ENCODE measurements at regions not wholly inside any gene's neighbourhood (a gene's known extent, or its start where the extent isn't known, plus 50 kb on each side); places are given as distances from the start of the nearest gene placed in this dataset.
"Not testable (repeated sequence)": the region's sequence is repeated elsewhere in the genome, so short reads cannot be mapped to it uniquely, and the experiment has no call there.

GRCh38 chr6:147651-148050, 144.6 kb upstream of the DUSP22 start:
- H3K27ac ChIP-seq (ENCODE audit: control insufficient read depth, insufficient read depth); FAIRE-seq; DNase-seq (ENCODE audit: low read depth, low spot score); in situ Hi-C loops (cut with MboI); H3K4me2 ChIP-seq (ENCODE audit: control insufficient read depth, insufficient read depth); H3K27me3 ChIP-seq (replicated peaks in 1 of 2; ENCODE audit: control insufficient read depth in 2 of 2, insufficient read depth in 2 of 2, low read length in 1 of 2); H3K9me3 ChIP-seq (replicated peaks; ENCODE audit: control insufficient read depth, insufficient read depth, low read length); SMC1A ChIA-PET (ENCODE audit: uncharacterized antibody, unreplicated experiment); H3K36me3 ChIP-seq (ENCODE audit: control insufficient read depth in 2 of 2, insufficient read depth in 2 of 2, low read length in 1 of 2); H2AFZ ChIP-seq (ENCODE audit: control insufficient read depth, low read depth, low read length); ATAC-seq; BruUV-seq (replicated peaks); POLR2A ChIA-PET; H3K79me2 ChIP-seq (ENCODE audit: control insufficient read depth, insufficient read depth, low read length); H3K9ac ChIP-seq (ENCODE audit: control insufficient read depth, insufficient read depth, low read length); H4K20me1 ChIP-seq (ENCODE audit: control insufficient read depth, insufficient read depth); H3K4me3 ChIP-seq; intact Hi-C loops (cut with micrococcal nuclease; ENCODE audit: unreplicated experiment): not testable (repeated sequence)
- ChIA-PET CTCF (interaction anchor here (0.8 to 5.7 kb wide), 7 partner anchors 9 to 503 kb away, joined by 3 to 91 read pairs (median 7); no protein-coding TSS in a partner anchor), RAD21 (ENCODE audit: unreplicated experiment) (interaction anchor here (1.4 kb wide), 1 partner anchor 33 kb away, joined by 4 read pairs; no protein-coding TSS in a partner anchor)
- H3K4me1 ChIP-seq (ENCODE audit: control insufficient read depth, insufficient read depth, low read length): peaks cover 22% of the 10 kb centered on the region
- 70% methylated on average over 4 of the region's 5 CpGs for WGBS (ENCODE audit: insufficient coverage, insufficient replicate concordance, low lambda C conversion rate, missing lambda C conversion rate)

DNA sequence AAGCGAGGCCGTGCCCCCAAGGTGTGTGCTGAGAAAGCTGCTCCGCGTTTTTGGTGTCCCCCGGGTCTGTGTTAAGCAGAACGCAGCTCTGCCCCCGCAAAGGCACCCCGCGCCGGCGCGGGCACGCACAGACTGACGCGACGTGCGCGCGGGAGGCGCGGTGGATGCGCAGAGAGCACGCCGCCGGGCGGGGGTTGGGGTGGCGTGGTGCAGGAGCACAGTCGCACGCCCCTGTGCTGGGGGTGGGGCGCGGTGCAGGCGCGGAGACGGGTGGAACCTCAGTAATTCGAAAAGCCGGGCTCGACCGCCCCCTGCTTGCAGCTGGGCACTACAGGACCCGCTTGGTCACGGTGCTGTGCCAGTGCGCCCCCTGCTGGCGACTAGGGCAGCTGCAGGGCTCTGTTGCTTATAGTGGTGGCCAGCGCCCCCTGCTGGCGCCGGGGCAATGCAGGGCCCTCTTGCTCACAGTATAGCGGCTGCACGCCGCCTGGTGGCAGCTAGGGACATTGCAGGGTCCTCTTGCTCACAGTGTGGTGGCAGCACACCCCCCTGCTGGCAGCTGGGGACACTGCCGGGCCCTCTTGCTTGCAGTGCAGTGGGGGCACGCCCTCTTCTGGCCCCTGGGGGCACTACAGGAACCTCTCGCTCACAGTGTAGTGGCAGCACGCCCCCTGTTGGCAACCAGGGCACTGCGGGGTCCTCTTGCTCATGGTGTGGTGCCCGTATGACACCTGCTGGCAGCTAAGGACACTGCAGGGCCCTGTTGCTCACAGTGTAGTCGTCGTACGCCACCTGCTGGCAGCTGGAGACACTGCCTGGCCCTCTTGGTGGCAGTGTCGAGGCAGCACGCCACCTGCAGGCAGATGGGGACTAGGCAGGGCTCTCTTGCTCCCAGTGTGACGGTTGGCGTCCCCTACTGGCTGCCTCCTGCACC, 144.0 kb upstream of the DUSP22 start:
- FAIRE-seq; H3K4me3 ChIP-seq; BruUV-seq (replicated peaks); H3K9ac ChIP-seq (ENCODE audit: control insufficient read depth, insufficient read depth, low read length); in situ Hi-C loops (cut with MboI); H4K20me1 ChIP-seq (ENCODE audit: control insufficient read depth, insufficient read depth); intact Hi-C loops (cut with micrococcal nuclease; ENCODE audit: unreplicated experiment); POLR2A ChIA-PET; H3K9me3 ChIP-seq (replicated peaks; ENCODE audit: control insufficient read depth, insufficient read depth, low read length); H3K79me2 ChIP-seq (ENCODE audit: control insufficient read depth, insufficient read depth, low read length); H3K4me2 ChIP-seq (ENCODE audit: control insufficient read depth, insufficient read depth); H3K27ac ChIP-seq (ENCODE audit: control insufficient read depth, insufficient read depth); H3K27me3 ChIP-seq (replicated peaks in 1 of 2; ENCODE audit: control insufficient read depth in 2 of 2, insufficient read depth in 2 of 2, low read length in 1 of 2); H3K36me3 ChIP-seq (ENCODE audit: control insufficient read depth in 2 of 2, insufficient read depth in 2 of 2, low read length in 1 of 2); SMC1A ChIA-PET (ENCODE audit: uncharacterized antibody, unreplicated experiment); H2AFZ ChIP-seq (ENCODE audit: control insufficient read depth, low read depth, low read length): not testable (repeated sequence)
- DNase-seq (ENCODE audit: low read depth, low spot score) (peak; percentile 91), ATAC-seq (peak; percentile 94)
- RAD21 ChIA-PET (ENCODE audit: unreplicated experiment): interaction anchor here (1.4 to 3.5 kb wide), 2 partner anchors 32 to 78 kb away, joined by 4 to 14 read pairs; no protein-coding TSS in a partner anchor
- WGBS (ENCODE audit: insufficient coverage, insufficient replicate concordance, low lambda C conversion rate, missing lambda C conversion rate): 57% methylated on average over 52 of the region's 61 CpGs
- peaks cover 22% of the 10 kb centered on the region for H3K4me1 ChIP-seq (ENCODE audit: control insufficient read depth, insufficient read depth, low read length)
- CTCF ChIA-PET: interaction anchor here (0.8 to 5.7 kb wide), 14 partner anchors 9 to 502 kb away, joined by 3 to 91 read pairs (median 4); no protein-coding TSS in a partner anchor
- TF ChIP-seq RB1 (IDR thresholded peaks at IDR 0.05; ENCODE audit: borderline replicate concordance) (peak; percentile 94), MTA2 (IDR thresholded peaks at IDR 0.05; ENCODE audit: low read depth) (peak; percentile 17; the same call in 1 of the 2 replicates), FOXM1 (IDR thresholded peaks at IDR 0.05; ENCODE audit: low read depth, low read length) (peak; percentile 74), STAT1 (conservative IDR thresholded peaks at IDR 0.05) (0 out of 2 replicates have a peak, but pooled peaks have one; percentile 88), MEF2A (IDR thresholded peaks at IDR 0.05; ENCODE audit: insufficient read depth, low read depth, low read length) (0 out of 2 replicates have a peak, but pooled peaks have one; percentile 17), SMARCA5 (IDR thresholded peaks at IDR 0.05) (peak; percentile 100), DPF2 (IDR thresholded peaks at IDR 0.05) (peak; percentile 55; the same call in 1 of the 2 replicates), RAD21 (IDR thresholded peaks at IDR 0.05; ENCODE audit: insufficient read depth, low read depth, low read length) (peak; percentile 58), NR2F1 (conservative IDR thresholded peaks at IDR 0.05) (peak; percentile 38; the same call in 1 of the 2 replicates), SMC3 (IDR thresholded peaks at IDR 0.05; ENCODE audit: borderline replicate concordance, low read length) (peak; percentile 36), SP1 (IDR thresholded peaks at IDR 0.05; ENCODE audit: low read depth, low read length) (peak; percentile 27), RELA (IDR thresholded peaks at IDR 0.05; ENCODE audit: borderline replicate concordance, partially characterized antibody) (peak; percentile 58), NR2C1 (IDR thresholded peaks at IDR 0.05) (peak; percentile 8; the same call in 1 of the 2 replicates), HDGF (IDR thresholded peaks at IDR 0.05) (peak; percentile 86; the same call in 1 of the 2 replicates), BHLHE40 (IDR thresholded peaks at IDR 0.05; ENCODE audit: borderline replicate concordance in 1 of 2, low read depth in 2 of 2, low read length in 1 of 2) (peak; percentile 18 to 62; a peak in 2 of 4 replicates), IKZF1 (conservative IDR thresholded peaks at IDR 0.05) (peak; percentile 41; the same call in 1 of the 2 replicates)
- TF ChIP-seq, protein P1, sequence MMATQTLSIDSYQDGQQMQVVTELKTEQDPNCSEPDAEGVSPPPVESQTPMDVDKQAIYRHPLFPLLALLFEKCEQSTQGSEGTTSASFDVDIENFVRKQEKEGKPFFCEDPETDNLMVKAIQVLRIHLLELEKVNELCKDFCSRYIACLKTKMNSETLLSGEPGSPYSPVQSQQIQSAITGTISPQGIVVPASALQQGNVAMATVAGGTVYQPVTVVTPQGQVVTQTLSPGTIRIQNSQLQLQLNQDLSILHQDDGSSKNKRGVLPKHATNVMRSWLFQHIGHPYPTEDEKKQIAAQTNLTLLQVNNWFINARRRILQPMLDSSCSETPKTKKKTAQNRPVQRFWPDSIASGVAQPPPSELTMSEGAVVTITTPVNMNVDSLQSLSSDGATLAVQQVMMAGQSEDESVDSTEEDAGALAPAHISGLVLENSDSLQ (IDR thresholded peaks at IDR 0.05): peak; percentile 31; the same call in 1 of the 2 replicates
